Caco-2 (cell line): ENCODE measurements at regions not wholly inside any gene's neighbourhood (a gene's known extent, or its start where the extent isn't known, plus 50 kb on each side); places are given as distances from the start of the nearest gene placed in this dataset.

ENCODE experiments used
- BruUV-seq: library from RNA; stranded (reverse); fragments of 400-500 nt; replicated peaks from 2 replicates; lab custom pipeline; 2021; lab: Mats Ljungman, UMichigan
- CTCF ChIA-PET: fragments of 300-600 bp; sonication (Branson Sonifier 250); formaldehyde crosslinking; loops from one replicate; lab custom pipeline; 2022; ENCODE audit warnings: antibody characterized with exemption; lab: Charles Lee
- POLR2A ChIA-PET: fragments of 300-600 bp; sonication (Branson Sonifier 250); formaldehyde crosslinking; loops from one replicate; lab custom pipeline; 2022; ENCODE audit warnings: antibody characterized with exemption; lab: Charles Lee
- DNase-seq, 2 experiments: peaks; one replicate each; pipeline versions ENCODE4 v3.0.0 to v3.0.0-alpha.2; 2020 to 2022
- H3K27me3 ChIP-seq: replicated peaks from 2 replicates; pipeline ENCODE4 v1.6.0; 2011; ENCODE audit warnings: low read length; ENCODE audit not compliant: control insufficient read depth, insufficient read depth
- H3K36me3 ChIP-seq: 2 replicates; pipeline ENCODE4 v1.5.1; 2011; ENCODE audit warnings: low read length; ENCODE audit not compliant: control insufficient read depth, insufficient read depth
- H3K4me1 ChIP-seq: fragments of 250-450 bp; sonication (Bioruptor Pico); 2 replicates; pipeline ENCODE4 v1.5.1; 2020; ENCODE audit warnings: mild to moderate bottlenecking
- H3K4me3 ChIP-seq: 2 replicates; pipeline ENCODE4 v1.5.1; 2011; ENCODE audit warnings: low read depth, mild to moderate bottlenecking, control low read depth, low read length
- H3K9me3 ChIP-seq: fragments of 250-450 bp; sonication (Bioruptor Pico); 2 replicates; pipeline ENCODE4 v1.5.1; 2020; ENCODE audit warnings: mild to moderate bottlenecking, moderate library complexity
- H3K27ac Mint-ChIP-seq: one replicate; pipeline ENCODE4 v1.8.0; 2022; ENCODE audit warnings: mixed read lengths; ENCODE audit not compliant: unreplicated experiment
- H3K27me3 Mint-ChIP-seq: one replicate; pipeline ENCODE4 v1.8.0; 2022; ENCODE audit warnings: mixed read lengths; ENCODE audit not compliant: insufficient read depth, unreplicated experiment
- H3K36me3 Mint-ChIP-seq: one replicate; pipeline ENCODE4 v1.8.0; 2022; ENCODE audit warnings: mild to moderate bottlenecking, mixed read lengths; ENCODE audit not compliant: insufficient read depth, unreplicated experiment
- H3K4me1 Mint-ChIP-seq: one replicate; pipeline ENCODE4 v1.8.0; 2022; ENCODE audit warnings: low read depth, mixed read lengths; ENCODE audit not compliant: unreplicated experiment
- H3K4me3 Mint-ChIP-seq: one replicate; pipeline ENCODE4 v1.8.0; 2022; ENCODE audit warnings: mild to moderate bottlenecking, moderate library complexity, mixed read lengths; ENCODE audit not compliant: unreplicated experiment
- H3K9me3 Mint-ChIP-seq: one replicate; pipeline ENCODE4 v1.8.0; 2022; ENCODE audit warnings: mixed read lengths; ENCODE audit not compliant: unreplicated experiment
- CTCF ChIP-seq, 2 experiments: fragments of 200-600 bp in 1 of 2; IDR thresholded peaks; 1 replicate in 1 of 2; 2 replicates in 1 of 2; pipeline versions ENCODE4 v1.5.1 to v1.8.0; 2011 to 2022; ENCODE audit warnings: antibody characterized with exemption in 1 of 2, control low read depth in 1 of 2, inconsistent platforms in 1 of 2, low read depth in 1 of 2, low read length in 1 of 2, mild to moderate bottlenecking in 1 of 2, moderate library complexity in 1 of 2; ENCODE audit not compliant: insufficient read depth in 1 of 2, severe bottlenecking in 1 of 2, unreplicated experiment in 1 of 2
- intact Hi-C: fragments of 100-400 bp; cut with micrococcal nuclease; formaldehyde crosslinking; loops from one replicate; pipeline ENCODE4 v1.10.0; 2022; ENCODE audit not compliant: unreplicated experiment

- no peaks in the 10 kb centered on the region for H3K4me1 Mint-ChIP-seq
- no peaks in the 10 kb centered on the region for H3K36me3 ChIP-seq
- intact Hi-C loops = loop anchor here (10.0 kb wide), 1 partner anchor 74 kb away; no protein-coding TSS in a partner anchor
- ChIA-PET CTCF (no interaction called here), POLR2A (no interaction called here)
- H3K4me3 Mint-ChIP-seq = no peak overlapping the region
- H3K36me3 Mint-ChIP-seq = no peaks in the 10 kb centered on the region
- no peaks in the 10 kb centered on the region for H3K9me3 ChIP-seq
- H3K27ac Mint-ChIP-seq = no peak overlapping the region
- no peaks in the 10 kb centered on the region for H3K27me3 Mint-ChIP-seq
- no peak for DNase-seq
- no peak for TF ChIP-seq CTCF (IDR thresholded peaks at IDR 0.05; ENCODE audit: insufficient read depth in 1 of 2, low read depth in 1 of 2, low read length in 1 of 2, severe bottlenecking in 1 of 2, unreplicated experiment in 1 of 2)
- no TSS peak for BruUV-seq
- H3K9me3 Mint-ChIP-seq = no peaks in the 10 kb centered on the region
- H3K4me3 ChIP-seq = no peak overlapping the region
- no peaks in the 10 kb centered on the region for H3K4me1 ChIP-seq
- H3K27me3 ChIP-seq = no peaks in the 10 kb centered on the region
Observed at GRCh38 chr1:116228511-116228910, 117.3 kb downstream of the MAB21L3 start.

GRCh38 chr1:116230712-116231111 is 119.5 kb downstream of the MAB21L3 start:
- Mint-ChIP-seq H3K36me3 (no peaks in the 10 kb centered on the region), H3K27me3 (no peaks in the 10 kb centered on the region), H3K27ac (no peak overlapping the region), H3K4me3 (no peak overlapping the region), H3K4me1 (no peaks in the 10 kb centered on the region), H3K9me3 (no peaks in the 10 kb centered on the region)
- Histone ChIP-seq H3K36me3 (no peaks in the 10 kb centered on the region), H3K4me3 (no peak overlapping the region), H3K9me3 (no peaks in the 10 kb centered on the region), H3K4me1 (no peaks in the 10 kb centered on the region), H3K27me3 (no peaks in the 10 kb centered on the region)
- no peak for DNase-seq
- intact Hi-C loops = no loop called here
- ChIA-PET POLR2A (interaction anchor here (0.7 kb wide), 1 partner anchor 85 kb away, joined by 5 read pairs; no protein-coding TSS in a partner anchor), CTCF (no interaction called here)
- no TSS peak for BruUV-seq
- TF ChIP-seq CTCF (IDR thresholded peaks at IDR 0.05; ENCODE audit: insufficient read depth in 1 of 2, low read depth in 1 of 2, low read length in 1 of 2, severe bottlenecking in 1 of 2, unreplicated experiment in 1 of 2) = no peak

GRCh38 chr1:116231752-116232151 is 120.6 kb downstream of the MAB21L3 start:
- Mint-ChIP-seq H3K27me3 (no peaks in the 10 kb centered on the region), H3K36me3 (no peaks in the 10 kb centered on the region), H3K4me3 (no peak overlapping the region), H3K4me1 (no peaks in the 10 kb centered on the region), H3K27ac (no peak overlapping the region), H3K9me3 (no peaks in the 10 kb centered on the region)
- Histone ChIP-seq H3K27me3 (no peaks in the 10 kb centered on the region), H3K4me1 (no peaks in the 10 kb centered on the region), H3K9me3 (no peaks in the 10 kb centered on the region), H3K36me3 (no peaks in the 10 kb centered on the region), H3K4me3 (no peak overlapping the region)
- ChIA-PET CTCF (no interaction called here), POLR2A (no interaction called here)
- DNase-seq = no peak
- no TSS peak for BruUV-seq
- intact Hi-C loops = no loop called here
- TF ChIP-seq CTCF (IDR thresholded peaks at IDR 0.05; ENCODE audit: insufficient read depth in 1 of 2, low read depth in 1 of 2, low read length in 1 of 2, severe bottlenecking in 1 of 2, unreplicated experiment in 1 of 2) = no peak
